Naive thymus-derived CD4-positive, alpha-beta T cell (primary cell): ENCODE measurements at regions not wholly inside any gene's neighbourhood (a gene's known extent, or its start where the extent isn't known, plus 50 kb on each side); places are given as distances from the start of the nearest gene placed in this dataset.

Experiments used
- ATAC-seq: fragments of 150-1000 bp; cut with Tn5 transposase; 2 replicates; pipeline ENCODE4 v1.10.0; 2021; ENCODE audit warnings: mild to moderate bottlenecking, moderate library complexity
- CTCF ChIA-PET: fragments of 350-600 bp; sonication (Branson Sonifier 250); formaldehyde crosslinking; loops from one replicate; lab custom pipeline; 2021; ENCODE audit warnings: antibody characterized with exemption; lab: Charles Lee
- POLR2A ChIA-PET: fragments of 350-600 bp; sonication (Branson Sonifier 250); formaldehyde crosslinking; loops from one replicate; lab custom pipeline; 2021; ENCODE audit warnings: antibody characterized with exemption, inconsistent platforms; lab: Charles Lee
- DNase-seq, 9 donors: peaks; one replicate each; pipeline versions ENCODE4 v3.0.0 to v3.0.0-alpha.2; 2020 to 2022; ENCODE audit warnings: mixed read lengths in 1 of 9
- H3K27ac ChIP-seq: one replicate; pipeline ENCODE4 v1.7.0; 2013; ENCODE audit warnings: mild to moderate bottlenecking, low read depth, low read length, moderate library complexity
- H3K27me3 ChIP-seq, 2 donors: one replicate each; pipeline ENCODE4 v1.7.0; 2013; ENCODE audit warnings: low read length in 2 of 2, mild to moderate bottlenecking in 2 of 2, moderate library complexity in 2 of 2; ENCODE audit not compliant: control insufficient read depth in 2 of 2, insufficient read depth in 2 of 2
- H3K36me3 ChIP-seq, 3 experiments: 1 replicate in 2 of 3; 2 replicates in 1 of 3; pipeline ENCODE4 v1.7.0; 2013; ENCODE audit warnings: low read length in 3 of 3, mild to moderate bottlenecking in 3 of 3, moderate library complexity in 1 of 3; ENCODE audit not compliant: insufficient read depth in 3 of 3, control insufficient read depth in 2 of 3
- H3K4me1 ChIP-seq, 2 donors: one replicate each; pipeline ENCODE4 v1.7.0; 2013; ENCODE audit warnings: low read length in 2 of 2, mild to moderate bottlenecking in 2 of 2, moderate library complexity in 1 of 2; ENCODE audit not compliant: control insufficient read depth in 2 of 2, insufficient read depth in 2 of 2
- H3K4me3 ChIP-seq: 2 replicates; pipeline ENCODE4 v1.7.0; 2013; ENCODE audit warnings: mild to moderate bottlenecking, low read length
- H3K9me3 ChIP-seq, 3 experiments: 1 replicate in 2 of 3; 2 replicates in 1 of 3; pipeline ENCODE4 v1.7.0; 2013; ENCODE audit warnings: low read length in 3 of 3; ENCODE audit not compliant: control insufficient read depth in 2 of 3
- H3K27ac Mint-ChIP-seq, 9 donors: one replicate each; pipeline ENCODE4 v1.8.0; 2020 to 2022; ENCODE audit warnings: mixed read lengths in 9 of 9, mild to moderate bottlenecking in 8 of 9, moderate library complexity in 5 of 9, inconsistent platforms in 2 of 9
- H3K27me3 Mint-ChIP-seq, 5 donors: one replicate each; pipeline ENCODE4 v1.8.0; 2021 to 2022; ENCODE audit warnings: mixed read lengths in 5 of 5, mild to moderate bottlenecking in 1 of 5
- H3K36me3 Mint-ChIP-seq, 5 donors: one replicate each; pipeline ENCODE4 v1.8.0; 2020 to 2022; ENCODE audit warnings: mixed read lengths in 5 of 5, mild to moderate bottlenecking in 3 of 5, inconsistent platforms in 1 of 5
- H3K4me1 Mint-ChIP-seq, 7 donors: one replicate each; pipeline ENCODE4 v1.8.0; 2020 to 2022; ENCODE audit warnings: mixed read lengths in 7 of 7, mild to moderate bottlenecking in 3 of 7, inconsistent platforms in 1 of 7
- H3K4me3 Mint-ChIP-seq, 10 donors: one replicate each; pipeline ENCODE4 v1.8.0; 2020 to 2022; ENCODE audit warnings: mild to moderate bottlenecking in 10 of 10, mixed read lengths in 10 of 10, moderate library complexity in 6 of 10, inconsistent platforms in 2 of 10
- H3K9me3 Mint-ChIP-seq, 11 donors: one replicate each; pipeline ENCODE4 v1.8.0; 2020 to 2022; ENCODE audit warnings: mixed read lengths in 11 of 11, mild to moderate bottlenecking in 4 of 11, inconsistent platforms in 1 of 11, moderate library complexity in 1 of 11
- intact Hi-C, 2 donors: fragments of 100-400 bp; cut with micrococcal nuclease; formaldehyde crosslinking; loops; one replicate each; pipeline ENCODE4 v1.15.1; 2023

DNA sequence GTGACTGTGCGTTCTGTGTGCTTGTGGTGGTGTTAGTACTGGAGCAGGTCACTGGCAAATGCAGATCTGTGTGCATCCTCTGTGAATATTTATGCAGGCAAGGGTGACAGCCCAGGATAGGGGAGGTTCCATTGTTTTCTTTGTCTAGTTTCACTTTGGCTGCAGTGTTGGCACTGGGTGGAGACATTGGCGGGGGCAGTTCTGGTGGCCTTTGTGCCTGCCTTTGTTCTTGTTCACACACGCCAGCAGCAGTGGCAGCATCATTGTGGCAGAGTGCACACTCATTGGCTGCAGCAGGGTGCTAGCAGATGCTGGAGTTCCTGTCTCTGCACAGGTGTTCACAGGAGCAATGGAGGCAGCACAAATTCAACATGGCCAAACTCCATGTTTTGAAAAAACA lies 495.3 kb downstream of the UBE2NL start:
- Histone ChIP-seq H3K36me3 (no peaks in the 10 kb centered on the region), H3K4me1 (no peaks in the 10 kb centered on the region), H3K4me3 (no peak overlapping the region), H3K9me3 (no peaks in the 10 kb centered on the region), H3K27ac (no peak overlapping the region), H3K27me3 (no peaks in the 10 kb centered on the region)
- DNase-seq (no peak), ATAC-seq (no peak)
- POLR2A ChIA-PET: no interaction called here
- Mint-ChIP-seq H3K4me3 (no peak overlapping the region), H3K36me3 (no peaks in the 10 kb centered on the region), H3K27ac (no peak overlapping the region), H3K4me1 (no peaks in the 10 kb centered on the region), H3K27me3 (no peaks in the 10 kb centered on the region), H3K9me3 (peaks cover 0 to 7% (median 0%) of the 10 kb centered on the region in 11 donors)
- intact Hi-C loops: no loop called here
- CTCF ChIA-PET: no interaction called here

DNA sequence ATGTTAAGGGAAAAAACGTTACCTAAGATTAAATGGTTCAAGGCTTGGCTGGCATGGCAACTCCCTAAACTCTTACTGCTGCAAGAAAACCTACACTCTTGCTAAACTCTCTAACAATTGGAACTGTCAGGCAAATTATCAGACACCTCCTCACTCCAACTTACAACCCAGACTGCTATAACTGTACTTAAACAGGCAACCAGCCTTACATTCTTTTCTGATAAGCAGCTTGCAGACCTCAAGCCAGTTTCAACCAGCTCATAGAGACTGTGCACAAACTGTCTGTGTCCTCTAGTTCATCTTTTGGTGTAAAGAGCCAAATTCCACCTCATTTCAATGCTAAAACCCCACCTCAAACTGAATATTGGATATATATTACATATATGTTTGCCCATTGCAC lies 504.9 kb downstream of the UBE2NL start:
- no peaks in the 10 kb centered on the region for H3K4me1 Mint-ChIP-seq
- no peaks in the 10 kb centered on the region for H3K9me3 ChIP-seq
- CTCF ChIA-PET: no interaction called here
- H3K4me1 ChIP-seq: no peaks in the 10 kb centered on the region
- DNase-seq: no peak
- no peak overlapping the region for H3K27ac Mint-ChIP-seq
- H3K9me3 Mint-ChIP-seq: peaks cover 0 to 2% (median 0%) of the 10 kb centered on the region in 11 donors
- H3K27ac ChIP-seq: no peak overlapping the region
- H3K27me3 Mint-ChIP-seq: no peaks in the 10 kb centered on the region
- no peaks in the 10 kb centered on the region for H3K36me3 ChIP-seq
- POLR2A ChIA-PET: no interaction called here
- no peak overlapping the region for H3K4me3 Mint-ChIP-seq
- H3K27me3 ChIP-seq: no peaks in the 10 kb centered on the region
- ATAC-seq: no peak
- intact Hi-C loops: no loop called here
- H3K36me3 Mint-ChIP-seq: no peaks in the 10 kb centered on the region
- H3K4me3 ChIP-seq: no peak overlapping the region
